ENCODE measurements at regions not wholly inside any gene's neighbourhood (a gene's known extent, or its start where the extent isn't known, plus 50 kb on each side); places are given as distances from the start of the nearest gene placed in this dataset.
"Not testable (repeated sequence)": the region's sequence is repeated elsewhere in the genome, so short reads cannot be mapped to it uniquely, and the experiment has no call there.

DNA sequence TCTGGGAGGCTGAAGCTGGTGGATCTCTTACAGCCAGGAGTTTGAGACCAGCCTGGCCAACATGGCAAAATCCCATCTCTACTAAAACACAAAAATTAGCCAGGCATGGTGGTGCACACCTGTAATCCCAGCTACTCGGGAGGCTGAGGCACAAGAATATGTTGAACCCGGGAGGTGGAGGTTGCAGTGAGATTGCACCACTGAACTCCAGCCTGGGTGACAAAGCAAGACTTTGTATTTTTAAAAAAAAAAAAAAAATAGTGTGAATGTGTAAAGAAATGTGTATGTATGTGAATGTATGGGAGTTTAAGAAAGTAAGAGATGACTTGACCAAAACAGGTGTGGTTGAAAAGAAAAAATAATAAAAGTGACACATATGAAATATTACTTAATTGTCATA lies 167.7 kb upstream of the TEX13C start:
- DNase-seq = no peak
- H3K4me3 Mint-ChIP-seq = no peak overlapping the region
- POLR2A ChIA-PET = no interaction called here
- no peak overlapping the region for H3K27ac Mint-ChIP-seq
- no peaks in the 10 kb centered on the region for H3K36me3 Mint-ChIP-seq
- H3K27me3 Mint-ChIP-seq = no peaks in the 10 kb centered on the region
- intact Hi-C loops (cut with micrococcal nuclease) = no loop called here
- CTCF ChIA-PET = no interaction called here
- no peaks in the 10 kb centered on the region for H3K4me1 Mint-ChIP-seq (ENCODE audit: low read depth)
- no peaks in the 10 kb centered on the region for H3K9me3 Mint-ChIP-seq

DNA sequence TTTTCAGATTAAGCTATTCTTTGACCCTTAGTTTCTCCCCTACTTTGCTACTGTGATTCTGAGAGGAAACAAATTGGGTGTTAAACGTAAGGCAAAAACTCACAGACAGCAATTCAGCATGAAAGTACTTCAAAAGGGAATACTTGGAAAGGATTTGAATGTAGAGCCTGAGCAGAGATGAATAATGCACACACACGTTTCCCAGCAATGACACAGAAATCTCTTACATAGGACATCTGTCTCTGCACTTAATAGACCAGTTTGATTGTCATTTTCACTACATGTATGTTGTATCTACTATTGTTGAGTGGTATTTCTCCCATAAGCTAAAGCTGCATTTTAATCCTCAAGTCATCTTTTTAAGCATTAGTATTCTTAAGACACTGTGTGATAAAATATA lies 166.1 kb upstream of the TEX13C start:
- ChIA-PET POLR2A (no interaction called here), CTCF (interaction anchor here (1.0 kb wide), 1 partner anchor 21 kb away, joined by 4 read pairs; no protein-coding TSS in a partner anchor)

DNA sequence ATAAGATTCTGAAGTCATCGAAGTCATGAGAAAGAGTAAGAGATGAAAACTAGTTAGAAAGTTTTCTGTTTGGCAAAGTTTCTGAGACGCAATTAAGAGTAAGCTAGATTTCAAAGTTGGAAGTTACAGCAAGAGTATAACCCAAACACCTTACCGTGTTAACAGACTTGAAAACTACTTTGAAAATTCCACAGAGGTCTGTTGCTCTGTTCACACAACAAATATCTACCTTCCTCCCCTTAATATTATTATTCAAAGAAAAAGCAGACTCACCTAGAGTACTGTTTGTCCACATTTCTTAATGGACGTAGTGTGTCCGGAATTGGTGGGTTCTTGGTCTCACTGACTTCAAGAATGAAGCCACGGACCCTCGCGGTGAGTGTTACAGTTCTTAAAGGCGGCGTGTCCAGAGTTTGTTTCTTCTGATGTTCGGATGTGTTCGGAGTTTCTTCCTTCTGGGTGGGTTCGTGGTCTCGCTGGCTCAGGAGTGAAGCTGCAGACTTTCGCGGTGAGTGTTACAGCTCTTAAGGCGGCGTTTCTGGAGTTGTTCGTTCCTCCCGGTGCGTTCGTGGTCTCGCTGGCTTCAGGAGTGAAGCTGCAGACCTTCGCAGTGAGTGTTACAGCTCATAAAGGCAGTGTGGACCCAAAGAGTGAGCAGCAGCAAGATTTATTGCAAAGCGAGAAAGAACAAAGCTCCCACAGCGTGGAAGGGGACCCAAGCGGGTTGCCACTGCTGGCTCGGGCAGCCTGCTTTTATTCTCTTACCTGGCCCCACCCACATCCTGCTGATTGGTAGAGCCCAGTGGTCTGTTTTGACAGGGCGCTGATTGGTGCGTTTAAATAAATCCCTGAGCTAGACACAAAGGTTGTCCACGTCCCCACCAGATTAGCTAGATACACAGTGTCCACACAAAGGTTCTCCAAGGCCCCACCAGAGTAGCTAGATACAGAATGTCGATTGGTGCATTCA lies 165.1 kb upstream of the TEX13C start:
- H3K27me3 Mint-ChIP-seq; H3K4me3 Mint-ChIP-seq; H3K9me3 Mint-ChIP-seq; intact Hi-C loops (cut with micrococcal nuclease); POLR2A ChIA-PET; H3K36me3 Mint-ChIP-seq; DNase-seq; H3K4me1 Mint-ChIP-seq (ENCODE audit: low read depth); H3K27ac Mint-ChIP-seq: not testable (repeated sequence)
- CTCF ChIA-PET = interaction anchor here (0.7 to 1.0 kb wide), 2 partner anchors 22 to 261 kb away, joined by 3 to 4 read pairs; no protein-coding TSS in a partner anchor

More for the DNA sequence above, 166.1 kb upstream of the TEX13C start:
- Mint-ChIP-seq H3K27ac (no peak overlapping the region), H3K9me3 (no peaks in the 10 kb centered on the region), H3K4me3 (no peak overlapping the region), H3K4me1 (ENCODE audit: low read depth) (no peaks in the 10 kb centered on the region), H3K36me3 (no peaks in the 10 kb centered on the region), H3K27me3 (no peaks in the 10 kb centered on the region)
- DNase-seq = no peak
- intact Hi-C loops (cut with micrococcal nuclease) = no loop called here

GRCh38 chrX:125155296-125156033 lies 164.2 kb upstream of the TEX13C start:
- H3K27me3 Mint-ChIP-seq; DNase-seq; POLR2A ChIA-PET; H3K27ac Mint-ChIP-seq; H3K4me3 Mint-ChIP-seq; intact Hi-C loops (cut with micrococcal nuclease); H3K4me1 Mint-ChIP-seq (ENCODE audit: low read depth); H3K36me3 Mint-ChIP-seq; H3K9me3 Mint-ChIP-seq: not testable (repeated sequence)
- CTCF ChIA-PET = interaction anchor here (0.7 kb wide), 1 partner anchor 262 kb away, joined by 3 read pairs; no protein-coding TSS in a partner anchor

DNA sequence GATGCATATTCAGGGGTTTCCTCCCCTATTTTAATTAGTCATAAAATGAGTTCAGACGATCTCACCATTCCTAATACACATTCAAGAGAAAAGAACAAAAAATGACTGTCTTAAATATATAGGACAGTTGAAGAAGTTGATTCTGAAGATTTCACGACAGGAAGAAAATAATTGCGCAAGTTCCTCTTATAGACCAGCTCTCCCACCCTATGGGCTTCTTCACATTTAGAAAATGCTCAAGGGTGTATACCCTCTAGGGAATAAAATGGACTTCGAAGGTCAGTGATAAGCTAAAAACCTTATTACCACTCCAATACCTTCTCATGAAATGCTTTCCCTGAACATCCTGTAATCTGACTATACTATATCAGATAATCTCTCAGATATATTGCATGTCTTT lies 149.2 kb upstream of the TEX13C start:
- H3K4me3 Mint-ChIP-seq = no peak overlapping the region
- no peak overlapping the region for H3K27ac Mint-ChIP-seq
- intact Hi-C loops (cut with micrococcal nuclease) = no loop called here
- ChIA-PET POLR2A (no interaction called here), CTCF (no interaction called here)
- no peaks in the 10 kb centered on the region for H3K27me3 Mint-ChIP-seq
- H3K9me3 Mint-ChIP-seq = no peaks in the 10 kb centered on the region
- H3K4me1 Mint-ChIP-seq (ENCODE audit: low read depth) = no peaks in the 10 kb centered on the region
- DNase-seq = no peak
- H3K36me3 Mint-ChIP-seq = no peaks in the 10 kb centered on the region

- Mint-ChIP-seq H3K27ac (no peak overlapping the region), H3K27me3 (no peaks in the 10 kb centered on the region), H3K4me1 (ENCODE audit: low read depth) (no peaks in the 10 kb centered on the region), H3K9me3 (no peaks in the 10 kb centered on the region), H3K36me3 (no peaks in the 10 kb centered on the region), H3K4me3 (no peak overlapping the region)
- intact Hi-C loops (cut with micrococcal nuclease) = no loop called here
- CTCF ChIA-PET = interaction anchor here (0.6 kb wide), 1 partner anchor 40 kb away, joined by 3 read pairs; no protein-coding TSS in a partner anchor
- DNase-seq = no peak
- POLR2A ChIA-PET = no interaction called here
These were observed 147.1 kb upstream of the TEX13C start for GRCh38 chrX:125172531-125172930.

DNA sequence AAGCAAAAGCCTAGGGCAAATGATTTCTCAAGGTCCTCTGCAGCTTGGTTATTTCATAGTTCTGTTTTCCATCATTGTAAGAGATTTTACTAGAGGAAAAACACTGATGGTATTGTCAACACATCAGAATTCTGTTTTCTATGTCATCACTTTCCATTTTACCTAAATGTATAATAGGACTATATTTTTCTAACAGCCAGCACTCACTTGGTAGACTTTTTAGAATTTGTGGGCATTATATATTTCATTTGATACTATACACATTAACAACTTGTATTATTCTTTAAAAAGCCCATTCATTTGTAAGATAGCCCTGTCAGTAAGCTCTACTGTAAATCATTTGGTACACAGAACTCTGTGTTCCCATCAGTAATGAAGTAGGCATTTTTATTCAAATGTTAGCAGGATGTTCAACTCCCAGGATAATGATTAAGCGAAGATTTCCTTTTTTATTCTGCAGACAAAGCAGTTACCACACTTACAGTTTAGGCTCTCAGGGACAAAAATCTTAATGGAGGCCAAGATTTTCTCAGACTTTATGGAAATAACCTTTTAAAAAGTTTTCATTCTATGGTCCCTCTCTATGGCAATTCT lies 143.6 kb upstream of the TEX13C start:
- no peak overlapping the region for H3K27ac Mint-ChIP-seq
- no peaks in the 10 kb centered on the region for H3K4me1 Mint-ChIP-seq (ENCODE audit: low read depth)
- no peak for DNase-seq
- H3K36me3 Mint-ChIP-seq = no peaks in the 10 kb centered on the region
- no peak overlapping the region for H3K4me3 Mint-ChIP-seq
- no peaks in the 10 kb centered on the region for H3K27me3 Mint-ChIP-seq
- CTCF ChIA-PET = no interaction called here
- H3K9me3 Mint-ChIP-seq = no peaks in the 10 kb centered on the region
- intact Hi-C loops (cut with micrococcal nuclease) = no loop called here
- POLR2A ChIA-PET = no interaction called here

DNA sequence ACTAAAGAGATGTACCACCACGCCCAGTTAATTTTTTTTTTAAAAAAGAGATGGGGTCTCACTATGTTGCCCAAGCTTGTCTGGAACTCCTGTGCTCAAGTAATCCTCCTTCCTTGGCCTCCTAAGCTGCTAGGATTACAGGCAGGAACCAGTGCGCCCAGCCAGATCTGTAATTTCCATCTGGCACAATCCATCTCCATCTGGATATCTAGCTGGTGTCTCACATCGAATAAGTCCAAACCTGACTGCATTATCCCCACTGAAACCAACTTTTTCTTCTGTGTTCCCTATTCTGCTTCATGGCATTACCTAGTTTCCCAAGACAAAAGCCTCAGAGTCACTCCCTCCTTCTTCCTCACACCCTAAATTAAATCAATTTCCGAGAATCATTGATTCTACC lies 125.8 kb upstream of the TEX13C start:
- intact Hi-C loops (cut with micrococcal nuclease) = no loop called here
- H3K9me3 Mint-ChIP-seq = no peaks in the 10 kb centered on the region
- H3K27ac Mint-ChIP-seq = no peak overlapping the region
- H3K27me3 Mint-ChIP-seq = peaks cover 5% of the 10 kb centered on the region
- POLR2A ChIA-PET = no interaction called here
- DNase-seq = no peak
- H3K4me1 Mint-ChIP-seq (ENCODE audit: low read depth) = no peaks in the 10 kb centered on the region
- H3K4me3 Mint-ChIP-seq = no peak overlapping the region
- CTCF ChIA-PET = no interaction called here
- H3K36me3 Mint-ChIP-seq = no peaks in the 10 kb centered on the region

- CTCF ChIA-PET = no interaction called here
- Mint-ChIP-seq H3K27ac (no peak overlapping the region), H3K9me3 (no peaks in the 10 kb centered on the region), H3K36me3 (no peaks in the 10 kb centered on the region), H3K4me3 (no peak overlapping the region), H3K4me1 (ENCODE audit: low read depth) (peaks cover 9% of the 10 kb centered on the region), H3K27me3 (peaks cover 20% of the 10 kb centered on the region)
- intact Hi-C loops (cut with micrococcal nuclease) = no loop called here
- POLR2A ChIA-PET = no interaction called here
- no peak for DNase-seq
These were observed 121.1 kb upstream of the TEX13C start for GRCh38 chrX:125198546-125198945.

- CTCF ChIA-PET = no interaction called here
- H3K27me3 Mint-ChIP-seq = peaks cover 28% of the 10 kb centered on the region
- intact Hi-C loops (cut with micrococcal nuclease) = loop anchor here (10.0 kb wide), 1 partner anchor 92 kb away; no protein-coding TSS in a partner anchor
- H3K36me3 Mint-ChIP-seq = no peaks in the 10 kb centered on the region
- DNase-seq = no peak
- no peaks in the 10 kb centered on the region for H3K9me3 Mint-ChIP-seq
- H3K4me1 Mint-ChIP-seq (ENCODE audit: low read depth) = peaks cover 17% of the 10 kb centered on the region
- no peak overlapping the region for H3K27ac Mint-ChIP-seq
- H3K4me3 Mint-ChIP-seq = peak overlapping the region; percentile 43
- POLR2A ChIA-PET = no interaction called here
These were observed 117.0 kb upstream of the TEX13C start for GRCh38 chrX:125202591-125203248.

GRCh38 chrX:125203365-125203736 lies 116.3 kb upstream of the TEX13C start:
- Mint-ChIP-seq H3K27me3 (peaks cover 29% of the 10 kb centered on the region), H3K9me3 (no peaks in the 10 kb centered on the region), H3K4me1 (ENCODE audit: low read depth) (peaks cover 17% of the 10 kb centered on the region), H3K27ac (no peak overlapping the region), H3K36me3 (no peaks in the 10 kb centered on the region), H3K4me3 (peak overlapping the region; percentile 67)
- CTCF ChIA-PET = interaction anchor here (0.5 to 0.6 kb wide), 2 partner anchors 136 to 196 kb away, joined by 3 to 4 read pairs; no protein-coding TSS in a partner anchor
- POLR2A ChIA-PET = no interaction called here
- intact Hi-C loops (cut with micrococcal nuclease) = loop anchor here (10.0 kb wide), 1 partner anchor 91 kb away; no protein-coding TSS in a partner anchor
- DNase-seq = peak; percentile 10

Measured in activated CD4-positive, alpha-beta memory T cell treated with anti-CD3 and anti-CD28 coated beads for 36 hours (primary cell).